ENCODE measurements at regions not wholly inside any gene's neighbourhood (a gene's known extent, or its start where the extent isn't known, plus 50 kb on each side); places are given as distances from the start of the nearest gene placed in this dataset.

DNA sequence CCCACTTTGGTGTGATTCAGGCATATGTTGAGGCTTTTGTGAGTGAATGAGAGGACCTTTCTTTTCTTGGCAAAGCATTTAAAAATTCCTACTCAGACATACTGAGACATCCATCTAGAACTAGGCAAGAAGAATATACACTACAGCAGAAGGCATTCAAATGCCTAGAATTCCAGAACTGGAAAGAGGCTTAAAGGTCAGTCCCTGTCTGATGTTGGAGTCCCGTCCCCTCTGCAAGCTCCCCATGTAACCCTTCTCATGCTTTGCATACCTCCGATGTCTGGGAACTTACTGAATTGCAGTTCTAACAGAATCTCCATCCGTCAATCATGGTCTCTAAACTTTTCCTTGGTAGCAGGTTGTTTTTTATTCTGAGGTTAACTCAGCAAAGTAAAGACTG lies 152.9 kb downstream of the ATP6V1G3 start:
- Histone ChIP-seq H3K36me3 (no peaks in the 10 kb centered on the region), H3K9me3 (replicated peaks in 1 of 11) (no peaks in the 10 kb centered on the region), H3K4me2 (no peak overlapping the region), H3K4me1 (no peaks in the 10 kb centered on the region), H3K4me3 (no peak overlapping the region), H3K27ac (no peak overlapping the region), H3K9ac (no peak overlapping the region), H4K20me1 (no peaks in the 10 kb centered on the region), H3K27me3 (no peaks in the 10 kb centered on the region)
- no peak for TF ChIP-seq Cebpa-rat (IDR thresholded peaks at IDR 0.05)

DNA sequence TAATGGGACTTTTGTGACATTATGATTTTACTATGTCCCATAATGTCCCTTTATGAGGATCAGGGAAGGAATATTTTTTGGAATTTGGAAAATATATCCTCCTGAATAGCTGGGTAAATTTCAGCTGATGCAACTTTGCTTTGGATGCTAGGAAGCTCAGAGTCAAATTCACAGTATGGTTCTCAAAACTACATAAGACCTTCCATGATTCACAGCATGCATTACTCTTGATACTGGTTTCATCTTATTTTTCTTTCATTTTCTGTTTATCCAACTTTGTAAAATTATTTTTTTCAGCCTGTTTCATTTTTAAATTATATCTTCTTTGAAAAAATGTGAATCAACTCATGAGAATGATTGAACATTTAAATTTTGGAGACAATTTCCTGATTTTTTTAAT lies 160.2 kb downstream of the ATP6V1G3 start:
- H3K4me3 ChIP-seq = no peak overlapping the region
- H3K4me2 ChIP-seq = no peak overlapping the region
- peaks cover 0 to 10% (median 0%) of the 10 kb centered on the region in 10 experiments; a peak in 5 of 20 replicates for H3K4me1 ChIP-seq
- H3K27me3 ChIP-seq = no peaks in the 10 kb centered on the region
- no peak overlapping the region for H3K9ac ChIP-seq
- H3K36me3 ChIP-seq = no peaks in the 10 kb centered on the region
- H3K27ac ChIP-seq = no peak overlapping the region
- H4K20me1 ChIP-seq = no peaks in the 10 kb centered on the region
- no peak for TF ChIP-seq Cebpa-rat (IDR thresholded peaks at IDR 0.05)
- peaks cover 0 to 5% (median 0%) of the 10 kb centered on the region in 11 experiments; a peak in 1 of 22 replicates for H3K9me3 ChIP-seq (replicated peaks in 1 of 11)

DNA sequence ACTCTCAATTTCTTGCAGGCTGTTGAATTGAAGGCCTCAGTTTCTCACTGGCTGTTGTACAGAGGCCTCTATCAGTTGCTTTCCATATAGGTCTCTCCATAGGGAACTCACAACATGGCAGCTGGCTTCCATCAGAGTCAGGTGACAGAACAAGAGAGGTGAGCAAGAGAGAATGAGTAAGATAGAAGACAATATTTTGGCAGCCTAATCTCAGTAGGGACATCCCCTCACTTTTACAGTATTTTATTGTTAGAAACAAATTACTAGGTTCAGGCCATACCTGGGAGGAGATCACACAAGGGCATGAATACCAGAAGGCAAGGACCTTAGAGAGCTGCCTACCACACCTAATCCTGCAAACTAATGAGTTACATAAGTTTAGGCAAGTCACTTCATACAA lies 162.8 kb downstream of the ATP6V1G3 start:
- TF ChIP-seq Cebpa-rat (IDR thresholded peaks at IDR 0.05) = no peak
- no peaks in the 10 kb centered on the region for H4K20me1 ChIP-seq

DNA sequence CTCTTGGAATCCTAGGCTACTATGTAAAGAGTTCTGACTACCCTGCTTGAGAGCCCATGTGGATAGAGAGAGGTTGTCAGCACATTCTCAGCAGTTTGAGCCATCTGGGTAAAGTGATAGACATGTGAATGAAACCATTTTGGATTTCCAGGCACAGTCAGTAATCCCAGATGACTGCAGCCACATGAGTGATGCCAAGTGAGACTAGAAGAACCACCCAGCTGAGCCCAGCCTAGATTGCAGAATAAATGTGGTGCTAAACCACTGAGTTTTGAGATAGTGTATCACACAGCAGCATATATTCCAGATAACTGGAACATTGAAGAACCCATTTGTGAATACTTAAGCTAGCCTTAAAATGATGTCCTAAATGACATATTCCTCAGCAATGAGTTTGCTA lies 166.2 kb downstream of the ATP6V1G3 start:
- TF ChIP-seq Cebpa-rat (IDR thresholded peaks at IDR 0.05) = no peak
- no peak overlapping the region for H3K4me2 ChIP-seq
- H4K20me1 ChIP-seq = no peaks in the 10 kb centered on the region
- no peaks in the 10 kb centered on the region for H3K27me3 ChIP-seq
- no peaks in the 10 kb centered on the region for H3K4me1 ChIP-seq
- no peak overlapping the region for H3K4me3 ChIP-seq
- H3K9me3 ChIP-seq (replicated peaks in 1 of 11) = peaks cover 0 to 7% (median 0%) of the 10 kb centered on the region in 11 experiments; a peak in 5 of 22 replicates
- H3K27ac ChIP-seq = no peak overlapping the region
- no peak overlapping the region for H3K9ac ChIP-seq
- H3K36me3 ChIP-seq = no peaks in the 10 kb centered on the region

More for the DNA sequence above, 162.8 kb downstream of the ATP6V1G3 start:
- Histone ChIP-seq H3K4me3 (no peak overlapping the region), H3K9ac (no peak overlapping the region), H3K36me3 (no peaks in the 10 kb centered on the region), H3K27ac (no peak overlapping the region), H3K9me3 (replicated peaks in 1 of 11) (peaks cover 0 to 7% (median 0%) of the 10 kb centered on the region in 11 experiments; a peak in 5 of 22 replicates), H3K4me2 (no peak overlapping the region), H3K27me3 (no peaks in the 10 kb centered on the region), H3K4me1 (peaks cover 0 to 10% (median 0%) of the 10 kb centered on the region in 10 experiments; a peak in 5 of 20 replicates)

DNA sequence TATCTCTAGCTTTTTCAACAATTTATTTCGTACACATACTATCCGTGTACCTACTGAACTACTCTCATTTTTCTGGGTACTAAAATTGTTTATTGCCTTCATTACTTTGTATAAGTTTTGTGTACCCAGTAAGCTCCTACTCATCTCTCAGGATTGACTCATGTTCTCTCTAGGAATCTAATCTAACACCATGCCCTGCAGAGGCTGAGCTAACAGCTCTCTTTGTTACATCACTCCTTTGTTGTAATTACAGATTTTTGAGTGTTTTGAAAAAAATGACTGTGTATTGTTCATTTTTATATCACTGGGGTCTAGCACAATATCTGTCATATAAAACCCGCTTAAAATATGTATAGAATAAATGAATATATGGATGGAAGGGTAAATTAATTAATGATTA lies 167.1 kb downstream of the ATP6V1G3 start:
- Histone ChIP-seq H4K20me1 (no peaks in the 10 kb centered on the region), H3K27ac (no peak overlapping the region), H3K4me3 (no peak overlapping the region), H3K36me3 (no peaks in the 10 kb centered on the region), H3K9me3 (replicated peaks in 1 of 11) (peaks cover 0 to 9% (median 4%) of the 10 kb centered on the region in 11 experiments; a peak in 6 of 22 replicates), H3K27me3 (no peaks in the 10 kb centered on the region), H3K4me2 (no peak overlapping the region), H3K4me1 (no peaks in the 10 kb centered on the region), H3K9ac (no peak overlapping the region)
- no peak for TF ChIP-seq Cebpa-rat (IDR thresholded peaks at IDR 0.05)
